GM12801 (cell line): ENCODE measurements at regions not wholly inside any gene's neighbourhood (a gene's known extent, or its start where the extent isn't known, plus 50 kb on each side); places are given as distances from the start of the nearest gene placed in this dataset.

Source experiments
- CTCF ChIP-seq: IDR thresholded peaks from one replicate; pipeline ENCODE4 v1.5.1; 2011; ENCODE audit warnings: control low read depth; ENCODE audit not compliant: insufficient read length; ENCODE audit errors: extremely low read depth

- TF ChIP-seq CTCF, result no peak
These were observed 193.2 kb upstream of the TNRC6C start for GRCh38 chr17:77765292-77765691.

GRCh38 chr17:77767148-77767547, 191.4 kb upstream of the TNRC6C start:
- no peak for TF ChIP-seq CTCF

- TF ChIP-seq CTCF, result no peak
These were observed 190.2 kb upstream of the TNRC6C start for GRCh38 chr17:77768248-77768852.

- TF ChIP-seq CTCF, result no peak
These were observed 189.3 kb upstream of the TNRC6C start for GRCh38 chr17:77769215-77769614.

GRCh38 chr17:77769762-77770161, 188.7 kb upstream of the TNRC6C start:
- TF ChIP-seq CTCF, result no peak

- no peak for TF ChIP-seq CTCF
These were observed 188.0 kb upstream of the TNRC6C start for GRCh38 chr17:77770331-77771105.

GRCh38 chr17:77771145-77771544, 187.4 kb upstream of the TNRC6C start:
- no peak for TF ChIP-seq CTCF
